GM19395 (cell line): ENCODE measurements at regions not wholly inside any gene's neighbourhood (a gene's known extent, or its start where the extent isn't known, plus 50 kb on each side); places are given as distances from the start of the nearest gene placed in this dataset.

Source experiments
- ATAC-seq: cut with Tn5 transposase; IDR thresholded peaks from one replicate; pipeline ENCODE4 v1.9.1; 2021; ENCODE audit warnings: mild to moderate bottlenecking, moderate library complexity; ENCODE audit not compliant: unreplicated experiment

DNA sequence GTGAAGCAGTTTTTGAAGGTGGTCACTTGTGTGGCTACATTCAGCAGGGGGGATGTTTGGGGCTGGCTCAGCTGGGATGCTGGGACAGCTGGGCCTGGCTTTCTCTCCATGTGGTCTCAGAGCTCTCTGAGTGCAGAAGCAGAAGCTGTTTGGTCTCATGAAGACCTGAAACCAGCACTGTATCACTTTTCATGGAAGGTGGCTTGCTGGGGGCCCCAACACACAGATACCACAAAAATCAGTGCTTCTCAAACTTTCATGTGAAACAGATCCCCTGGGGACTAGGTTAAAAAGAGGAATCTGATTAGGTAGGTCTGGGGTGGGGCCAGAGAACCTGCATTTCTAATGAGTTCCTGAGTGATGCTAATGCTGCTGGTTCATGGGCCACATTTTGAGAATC, 347.3 kb downstream of the DHX35 start:
- ATAC-seq: no peak

DNA sequence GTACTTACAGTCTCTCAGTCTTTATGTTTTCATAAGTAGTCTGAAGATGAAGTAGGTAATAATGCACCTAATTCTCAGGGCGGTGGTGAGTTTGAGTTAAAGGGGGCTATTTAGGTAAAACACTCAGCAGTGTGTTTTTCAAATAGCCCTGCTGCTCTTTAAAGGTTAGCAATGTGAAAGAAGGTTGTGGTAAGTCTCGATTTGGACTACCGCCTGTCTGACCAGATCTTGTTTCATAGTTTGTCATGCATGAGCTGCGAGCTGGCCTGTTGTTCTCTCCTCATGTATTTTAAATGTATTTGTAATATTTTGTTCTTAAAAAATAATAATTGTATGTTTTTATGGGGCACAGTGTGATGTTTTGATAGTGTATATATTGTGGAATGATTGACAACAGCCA, 340.2 kb downstream of the DHX35 start:
- ATAC-seq: no peak

DNA sequence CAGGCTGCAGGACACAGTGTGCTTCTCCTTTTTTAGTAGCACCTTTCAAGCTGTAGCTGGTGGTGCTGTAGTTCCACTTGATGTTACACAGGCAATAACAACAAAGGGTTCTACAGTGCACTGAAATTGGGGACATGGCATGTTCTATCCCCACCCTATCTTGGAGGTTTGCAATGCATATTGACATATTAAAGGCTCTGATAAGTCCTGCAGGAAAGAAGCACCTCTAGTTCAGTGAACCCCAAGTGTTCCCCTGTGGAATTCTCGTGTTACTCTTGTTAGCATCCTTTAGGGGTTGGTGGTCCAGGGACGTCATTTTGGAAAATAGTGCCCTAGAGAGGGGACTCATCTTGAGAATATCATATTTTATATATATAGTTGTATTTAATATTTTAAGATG, 337.6 kb downstream of the DHX35 start:
- no peak for ATAC-seq

DNA sequence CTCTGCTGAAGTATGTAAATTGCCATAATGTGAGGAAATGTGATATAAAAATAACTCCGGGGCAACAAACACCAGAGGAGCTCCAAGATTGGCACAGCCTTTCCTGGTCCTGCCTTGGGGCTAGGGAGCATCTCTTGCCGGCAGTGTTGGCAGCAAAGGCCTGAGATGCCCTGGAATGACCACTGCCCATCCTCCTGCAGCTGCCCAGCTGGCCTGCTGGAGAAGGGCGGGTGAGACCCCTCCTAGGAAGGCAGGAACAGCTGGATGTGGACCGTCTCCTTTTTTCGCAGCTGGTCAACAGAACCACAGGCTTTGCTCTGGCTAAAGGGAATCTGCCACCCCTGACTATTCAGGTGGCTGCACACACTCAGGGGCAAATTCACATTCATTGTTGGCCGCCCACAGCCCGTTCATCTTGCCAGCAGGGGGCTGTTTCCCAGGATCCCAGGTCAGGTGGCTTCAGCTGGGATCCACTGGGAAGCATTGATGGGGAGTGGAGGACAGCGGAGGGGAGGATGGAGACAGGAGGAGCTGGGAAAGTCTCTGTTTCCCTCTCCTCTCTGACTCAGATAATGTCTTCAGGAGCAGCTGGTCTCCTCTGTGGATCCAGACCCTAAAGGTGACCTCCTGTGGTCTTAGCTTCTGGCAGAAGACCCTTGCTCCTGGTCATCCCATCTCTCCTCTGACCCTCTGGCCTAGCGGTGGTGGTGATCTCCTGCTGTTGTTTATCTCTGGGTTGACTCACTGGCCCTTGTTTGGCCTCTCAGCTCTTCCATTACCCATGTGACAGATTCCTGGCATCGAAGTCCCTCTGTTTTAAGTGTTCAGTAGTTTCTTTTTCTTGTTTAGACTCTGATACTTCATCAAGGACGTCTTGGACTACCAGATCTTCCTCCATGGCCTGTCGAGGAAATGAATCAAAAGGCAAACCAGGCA, 336.7 kb downstream of the DHX35 start:
- ATAC-seq: no peak

DNA sequence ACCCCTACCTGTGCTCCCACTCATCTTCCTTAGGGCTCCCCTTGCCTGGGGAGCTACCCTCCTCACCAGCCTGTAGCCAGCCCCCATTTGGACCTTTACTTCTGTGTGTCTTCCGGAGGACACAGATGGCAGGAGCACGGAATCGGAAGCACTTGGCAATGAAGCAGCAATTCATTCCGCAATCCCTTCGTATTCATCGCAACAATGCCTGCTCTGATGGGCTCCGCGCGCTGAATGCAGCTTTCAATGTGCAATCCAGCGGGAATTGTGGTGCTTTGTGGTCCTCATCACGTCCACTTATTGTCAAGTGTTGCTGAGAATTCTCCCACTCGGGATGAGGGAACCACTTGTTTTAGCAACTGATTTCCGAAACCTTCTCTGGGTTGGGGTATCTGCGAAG, 336.0 kb downstream of the DHX35 start:
- no peak for ATAC-seq

GRCh38 chr20:39295301-39295700, 333.2 kb downstream of the DHX35 start:
- no peak for ATAC-seq

GRCh38 chr20:39294137-39294725, 332.1 kb downstream of the DHX35 start:
- no peak for ATAC-seq

GRCh38 chr20:39292193-39292736, 330.1 kb downstream of the DHX35 start:
- ATAC-seq: no peak

- no peak for ATAC-seq
These were observed 329.2 kb downstream of the DHX35 start for GRCh38 chr20:39291301-39291700.

- no peak for ATAC-seq
These were observed 328.4 kb downstream of the DHX35 start for GRCh38 chr20:39290575-39290974.

- ATAC-seq: no peak
These were observed 327.7 kb downstream of the DHX35 start for GRCh38 chr20:39289831-39290230.

- no peak for ATAC-seq
These were observed 327.2 kb downstream of the DHX35 start for GRCh38 chr20:39289316-39289715.

- no peak for ATAC-seq
These were observed 321.3 kb downstream of the DHX35 start for GRCh38 chr20:39283464-39283863.

DNA sequence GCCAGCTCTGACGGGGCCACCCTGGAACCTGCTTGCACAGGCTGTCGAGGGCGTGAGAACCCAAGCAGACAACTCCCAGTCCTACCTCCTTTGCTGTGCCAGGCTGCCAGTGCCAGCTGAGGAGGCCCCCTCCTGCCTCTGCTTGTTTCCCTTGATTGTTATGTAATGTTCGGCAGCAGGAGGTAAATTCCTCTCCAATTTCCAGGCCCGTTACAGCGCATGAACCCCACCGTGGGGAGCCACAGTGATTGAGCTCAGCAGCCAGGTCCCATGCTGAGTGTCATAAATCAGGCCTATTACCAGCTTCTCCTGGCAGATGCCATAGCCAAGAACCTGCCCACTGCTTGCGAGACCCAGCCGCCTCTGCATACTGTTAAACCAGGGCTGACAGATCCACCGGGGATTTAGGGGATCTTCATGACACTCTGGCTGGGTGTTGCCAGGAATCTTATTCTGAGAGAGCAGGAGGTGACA, 320.5 kb downstream of the DHX35 start:
- no peak for ATAC-seq

GRCh38 chr20:39280875-39281274, 318.7 kb downstream of the DHX35 start:
- ATAC-seq: no peak

DNA sequence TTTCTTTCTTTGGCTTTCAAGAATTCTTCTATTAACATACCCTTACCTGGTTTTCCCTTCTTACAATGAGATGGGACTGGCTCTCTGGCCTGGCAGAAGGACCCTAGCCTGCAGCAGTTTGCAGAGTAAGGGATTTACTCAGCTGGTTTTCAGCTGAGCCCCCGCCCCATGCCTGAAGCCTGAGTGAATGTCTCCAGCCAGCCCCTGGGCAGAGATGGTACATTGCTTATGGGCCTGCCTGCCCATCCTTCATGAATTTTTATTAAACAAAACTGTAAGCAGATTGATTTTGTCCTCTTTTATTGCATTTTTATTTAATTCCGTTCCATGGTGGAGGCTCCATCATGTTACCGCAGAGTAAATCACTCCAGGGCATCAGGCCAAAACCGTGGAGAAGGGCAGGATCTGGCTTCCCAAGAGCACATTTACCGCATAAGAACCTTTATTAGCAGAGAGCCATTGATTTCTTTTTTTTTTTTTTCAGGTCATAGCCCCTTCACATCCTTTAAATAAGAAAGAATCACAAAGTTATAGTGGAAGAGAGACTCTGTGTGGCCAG, 316.2 kb downstream of the DHX35 start:
- ATAC-seq: no peak

- no peak for ATAC-seq
These were observed 315.0 kb downstream of the DHX35 start for GRCh38 chr20:39277185-39277584.

DNA sequence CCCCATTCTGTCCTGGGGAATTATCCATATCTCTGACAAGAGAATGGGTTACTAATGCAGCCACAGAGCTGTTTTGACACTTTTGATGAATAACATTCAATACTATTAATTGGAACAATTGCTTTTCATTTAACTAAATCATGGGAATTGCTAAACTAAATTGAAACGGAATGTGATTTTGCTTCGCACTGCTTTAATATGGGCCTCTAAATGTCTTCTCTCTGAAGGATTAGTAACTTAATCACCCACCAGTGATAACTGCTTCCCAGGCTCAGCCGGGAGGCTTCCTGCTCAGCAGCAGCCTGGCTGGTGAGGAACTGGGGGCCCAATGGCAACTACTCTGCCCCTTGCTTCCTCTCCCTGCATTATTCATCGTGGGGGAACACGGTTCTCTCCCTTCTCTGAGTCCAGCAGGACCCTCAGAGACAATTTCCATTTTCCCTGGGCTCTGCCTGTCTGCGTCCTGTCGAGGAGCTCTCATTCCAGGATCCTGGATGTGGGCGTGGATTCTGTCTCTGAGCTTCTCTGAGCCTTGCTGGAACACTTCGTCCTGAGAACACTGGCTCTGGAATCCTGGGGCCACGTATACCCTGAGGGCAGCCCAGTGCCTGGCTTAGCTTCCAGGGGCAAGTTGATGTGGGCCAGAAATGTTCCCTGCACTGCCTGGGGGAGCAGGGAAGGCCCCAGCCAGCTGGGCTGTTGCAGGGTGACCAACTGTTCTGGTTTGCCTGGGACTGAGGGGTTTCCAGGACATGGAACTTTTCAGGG, 308.9 kb downstream of the DHX35 start:
- no peak for ATAC-seq

DNA sequence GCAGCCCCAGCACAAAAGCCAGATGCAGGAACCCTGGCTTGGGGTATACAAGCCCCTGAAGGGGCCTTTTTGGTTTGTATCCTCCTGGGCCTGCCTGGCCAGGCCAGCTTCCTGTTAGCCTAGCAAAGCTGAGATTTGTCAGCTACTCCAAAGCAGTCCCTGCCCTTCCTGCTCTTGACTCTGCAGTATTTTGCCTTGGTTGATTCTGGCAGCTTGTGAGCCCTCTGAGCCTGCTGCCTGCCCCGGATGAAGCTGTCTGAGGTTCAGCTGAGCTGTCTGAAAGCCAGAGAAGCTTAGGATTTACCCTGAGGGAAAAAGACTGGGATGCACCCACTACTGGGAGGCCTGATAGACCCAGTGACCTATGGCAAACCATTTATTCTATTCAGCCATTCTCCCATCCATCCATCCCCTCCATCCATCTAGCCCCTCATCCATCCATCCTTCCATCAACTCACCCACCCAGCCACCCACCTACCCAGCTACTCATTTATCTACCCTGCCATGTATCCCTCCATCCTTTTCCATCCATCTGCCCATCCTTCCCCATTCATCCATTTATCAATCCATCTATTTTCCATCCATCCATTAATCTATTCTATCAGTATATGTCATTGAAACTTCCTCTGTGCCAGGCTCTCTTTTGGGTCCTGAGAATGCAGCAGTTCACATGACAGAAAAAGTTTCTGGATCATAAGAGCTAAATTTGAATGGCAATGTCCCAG, 307.5 kb downstream of the DHX35 start:
- ATAC-seq: no peak

DNA sequence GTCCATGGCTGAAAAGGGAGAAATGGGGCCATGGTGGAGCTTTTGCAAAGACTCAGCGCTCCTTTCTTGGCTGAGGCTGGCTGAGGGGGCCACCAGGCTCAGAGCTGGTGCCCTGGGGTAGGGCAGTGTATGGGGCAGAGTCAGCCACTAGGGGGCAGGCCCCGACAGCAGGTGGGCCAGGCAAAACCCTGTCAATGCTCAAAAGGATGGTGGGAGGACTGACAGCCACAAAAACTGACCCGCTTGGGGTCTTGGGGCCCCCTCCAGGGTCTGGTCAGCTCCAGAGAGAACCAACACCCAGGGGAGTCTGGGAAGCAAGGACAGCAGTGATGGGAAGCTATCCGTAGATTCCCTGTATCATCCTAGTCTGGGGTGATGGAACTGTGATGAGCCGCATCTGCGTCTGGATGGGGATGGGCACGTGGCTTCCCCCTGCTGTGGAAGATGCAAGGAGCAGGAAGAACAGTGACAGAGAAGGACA, 306.9 kb downstream of the DHX35 start:
- ATAC-seq: no peak
